ENCODE measurements at regions not wholly inside any gene's neighbourhood (a gene's known extent, or its start where the extent isn't known, plus 50 kb on each side); places are given as distances from the start of the nearest gene placed in this dataset.
"Not testable (repeated sequence)": the region's sequence is repeated elsewhere in the genome, so short reads cannot be mapped to it uniquely, and the experiment has no call there.

GRCh38 chr7:153567426-153567825 lies 484.8 kb upstream of the DPP6 start:
- H3K4me3 ChIP-seq, result no peak overlapping the region
- H3K27ac ChIP-seq (replicated peaks), result no peak overlapping the region
- intact Hi-C loops (cut with micrococcal nuclease), result no loop called here
- no peak for TF ChIP-seq CTCF (IDR thresholded peaks at IDR 0.05; ENCODE audit: borderline replicate concordance)
- H3K27me3 ChIP-seq (ENCODE audit: low read depth), result no peaks in the 10 kb centered on the region
- peaks cover 27% of the 10 kb centered on the region for H3K9me3 ChIP-seq (replicated peaks)
- no peaks in the 10 kb centered on the region for H3K4me1 ChIP-seq
- H3K36me3 ChIP-seq, result no peaks in the 10 kb centered on the region
- DNase-seq, result peak; percentile 59

- H3K9me3 ChIP-seq (replicated peaks), result peaks cover 30% of the 10 kb centered on the region
- intact Hi-C loops (cut with micrococcal nuclease); H3K36me3 ChIP-seq; H3K27ac ChIP-seq (replicated peaks); DNase-seq; H3K4me1 ChIP-seq; H3K27me3 ChIP-seq (ENCODE audit: low read depth); H3K4me3 ChIP-seq: not testable (repeated sequence)
Observed at GRCh38 chr7:153569520-153569919, 482.7 kb upstream of the DPP6 start.

GRCh38 chr7:153576096-153576495 lies 476.1 kb upstream of the DPP6 start:
- Histone ChIP-seq H3K36me3 (no peaks in the 10 kb centered on the region), H3K9me3 (replicated peaks) (peaks cover 65% of the 10 kb centered on the region), H3K4me1 (no peaks in the 10 kb centered on the region), H3K4me3 (no peak overlapping the region), H3K27ac (replicated peaks) (no peak overlapping the region), H3K27me3 (ENCODE audit: low read depth) (no peaks in the 10 kb centered on the region)
- TF ChIP-seq CTCF (IDR thresholded peaks at IDR 0.05; ENCODE audit: borderline replicate concordance), result no peak
- DNase-seq, result no peak
- intact Hi-C loops (cut with micrococcal nuclease), result no loop called here

- intact Hi-C loops (cut with micrococcal nuclease), result no loop called here
- no peak for TF ChIP-seq CTCF (IDR thresholded peaks at IDR 0.05; ENCODE audit: borderline replicate concordance)
- peaks cover 61% of the 10 kb centered on the region for H3K9me3 ChIP-seq (replicated peaks)
Observed at GRCh38 chr7:153581419-153581818, 470.8 kb upstream of the DPP6 start.

GRCh38 chr7:153584132-153584531 lies 468.1 kb upstream of the DPP6 start:
- no peak overlapping the region for H3K4me3 ChIP-seq
- no peaks in the 10 kb centered on the region for H3K4me1 ChIP-seq
- no peaks in the 10 kb centered on the region for H3K27me3 ChIP-seq (ENCODE audit: low read depth)
- H3K27ac ChIP-seq (replicated peaks), result no peak overlapping the region
- H3K36me3 ChIP-seq, result no peaks in the 10 kb centered on the region
- peaks cover 35% of the 10 kb centered on the region for H3K9me3 ChIP-seq (replicated peaks)
- intact Hi-C loops (cut with micrococcal nuclease), result no loop called here
- TF ChIP-seq CTCF (IDR thresholded peaks at IDR 0.05; ENCODE audit: borderline replicate concordance), result no peak
- no peak for DNase-seq

More at GRCh38 chr7:153581419-153581818, 470.8 kb upstream of the DPP6 start:
- no peak for DNase-seq
- Histone ChIP-seq H3K27ac (replicated peaks) (no peak overlapping the region), H3K27me3 (ENCODE audit: low read depth) (no peaks in the 10 kb centered on the region), H3K36me3 (no peaks in the 10 kb centered on the region), H3K4me1 (no peaks in the 10 kb centered on the region), H3K4me3 (no peak overlapping the region)

- intact Hi-C loops (cut with micrococcal nuclease), result no loop called here
- Histone ChIP-seq H3K36me3 (no peaks in the 10 kb centered on the region), H3K9me3 (replicated peaks) (peaks cover 4% of the 10 kb centered on the region), H3K27ac (replicated peaks) (no peak overlapping the region), H3K27me3 (ENCODE audit: low read depth) (no peaks in the 10 kb centered on the region), H3K4me3 (no peak overlapping the region), H3K4me1 (no peaks in the 10 kb centered on the region)
- no peak for DNase-seq
- TF ChIP-seq CTCF (IDR thresholded peaks at IDR 0.05; ENCODE audit: borderline replicate concordance), result no peak
Observed at GRCh38 chr7:153588586-153588985, 463.6 kb upstream of the DPP6 start.
